ENCODE measurements at regions not wholly inside any gene's neighbourhood (a gene's known extent, or its start where the extent isn't known, plus 50 kb on each side); places are given as distances from the start of the nearest gene placed in this dataset.

- ChIA-PET CTCF (no interaction called here), POLR2A (no interaction called here)
- intact Hi-C loops (cut with micrococcal nuclease; ENCODE audit: unreplicated experiment) (no loop called here), in situ Hi-C loops (cut with HindIII; ENCODE audit: low pct_unique_long_range_greater_than_20kb, low sequenced_read_pairs) (no loop called here)
- Histone ChIP-seq H3K27ac (ENCODE audit: low read length) (no peak overlapping the region), H3K36me3 (ENCODE audit: control insufficient read depth, insufficient read depth, low read length) (no peaks in the 10 kb centered on the region), H3K9me3 (ENCODE audit: control insufficient read depth, insufficient read depth, low read depth, low read length) (no peaks in the 10 kb centered on the region), H3K4me1 (ENCODE audit: control insufficient read depth, insufficient read depth, low read length) (no peaks in the 10 kb centered on the region), H3K27me3 (ENCODE audit: control insufficient read depth, insufficient read depth, low read length) (no peaks in the 10 kb centered on the region), H3K4me3 (ENCODE audit: low read depth in 2 of 2, low read length in 2 of 2) (no peak overlapping the region)
- no TSS peak for BruUV-seq (replicated peaks)
- DNase-seq (ENCODE audit: low read depth, low spot score), result no peak
- TF ChIP-seq CTCF (IDR thresholded peaks at IDR 0.05), result no peak
- TF ChIP-seq, protein P1, sequence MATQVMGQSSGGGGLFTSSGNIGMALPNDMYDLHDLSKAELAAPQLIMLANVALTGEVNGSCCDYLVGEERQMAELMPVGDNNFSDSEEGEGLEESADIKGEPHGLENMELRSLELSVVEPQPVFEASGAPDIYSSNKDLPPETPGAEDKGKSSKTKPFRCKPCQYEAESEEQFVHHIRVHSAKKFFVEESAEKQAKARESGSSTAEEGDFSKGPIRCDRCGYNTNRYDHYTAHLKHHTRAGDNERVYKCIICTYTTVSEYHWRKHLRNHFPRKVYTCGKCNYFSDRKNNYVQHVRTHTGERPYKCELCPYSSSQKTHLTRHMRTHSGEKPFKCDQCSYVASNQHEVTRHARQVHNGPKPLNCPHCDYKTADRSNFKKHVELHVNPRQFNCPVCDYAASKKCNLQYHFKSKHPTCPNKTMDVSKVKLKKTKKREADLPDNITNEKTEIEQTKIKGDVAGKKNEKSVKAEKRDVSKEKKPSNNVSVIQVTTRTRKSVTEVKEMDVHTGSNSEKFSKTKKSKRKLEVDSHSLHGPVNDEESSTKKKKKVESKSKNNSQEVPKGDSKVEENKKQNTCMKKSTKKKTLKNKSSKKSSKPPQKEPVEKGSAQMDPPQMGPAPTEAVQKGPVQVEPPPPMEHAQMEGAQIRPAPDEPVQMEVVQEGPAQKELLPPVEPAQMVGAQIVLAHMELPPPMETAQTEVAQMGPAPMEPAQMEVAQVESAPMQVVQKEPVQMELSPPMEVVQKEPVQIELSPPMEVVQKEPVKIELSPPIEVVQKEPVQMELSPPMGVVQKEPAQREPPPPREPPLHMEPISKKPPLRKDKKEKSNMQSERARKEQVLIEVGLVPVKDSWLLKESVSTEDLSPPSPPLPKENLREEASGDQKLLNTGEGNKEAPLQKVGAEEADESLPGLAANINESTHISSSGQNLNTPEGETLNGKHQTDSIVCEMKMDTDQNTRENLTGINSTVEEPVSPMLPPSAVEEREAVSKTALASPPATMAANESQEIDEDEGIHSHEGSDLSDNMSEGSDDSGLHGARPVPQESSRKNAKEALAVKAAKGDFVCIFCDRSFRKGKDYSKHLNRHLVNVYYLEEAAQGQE (IDR thresholded peaks at IDR 0.05; ENCODE audit: insufficient read depth in 1 of 2, low read depth in 2 of 2, low read length in 1 of 2), result no peak
- TF ChIP-seq POLR2AphosphoS5 (IDR thresholded peaks at IDR 0.05; ENCODE audit: low read depth, low read length), result no peak
- no peak for TF ChIP-seq SIN3A (IDR thresholded peaks at IDR 0.05; ENCODE audit: borderline replicate concordance, insufficient read depth, low read depth, low read length)
- no peak for TF ChIP-seq TCF7L2 (IDR thresholded peaks at IDR 0.05; ENCODE audit: low read depth, low read length)
- ATAC-seq, result no peak
These were observed 194.2 kb upstream of the SMC2 start for GRCh38 chr9:103899866-103900265.

DNA sequence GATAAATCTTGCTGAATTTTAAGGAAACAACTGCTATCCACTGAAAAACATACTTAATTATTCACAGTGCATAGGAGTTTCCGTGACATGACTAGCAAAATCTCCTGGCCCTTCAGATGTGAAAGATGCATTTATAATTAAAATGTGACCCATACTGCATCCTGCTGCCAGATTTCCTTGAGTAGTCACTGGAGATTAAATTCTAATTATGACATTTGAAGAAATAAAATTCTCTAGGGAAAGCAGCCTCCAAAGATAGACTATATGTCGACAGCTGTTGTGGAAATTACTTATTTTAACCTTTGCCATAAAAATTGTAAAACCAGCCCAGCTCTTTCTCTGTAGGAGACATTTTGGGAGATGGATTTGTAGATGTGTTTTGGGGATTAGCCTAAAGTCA lies 193.6 kb upstream of the SMC2 start:
- intact Hi-C loops (cut with micrococcal nuclease; ENCODE audit: unreplicated experiment), result no loop called here
- CTCF ChIA-PET, result no interaction called here
- in situ Hi-C loops (cut with HindIII; ENCODE audit: low pct_unique_long_range_greater_than_20kb, low sequenced_read_pairs), result no loop called here
- POLR2A ChIA-PET, result no interaction called here
- ATAC-seq (no peak), DNase-seq (ENCODE audit: low read depth, low spot score) (no peak)
- Histone ChIP-seq H3K36me3 (ENCODE audit: control insufficient read depth, insufficient read depth, low read length) (no peaks in the 10 kb centered on the region), H3K27me3 (ENCODE audit: control insufficient read depth, insufficient read depth, low read length) (no peaks in the 10 kb centered on the region), H3K27ac (ENCODE audit: low read length) (no peak overlapping the region), H3K4me1 (ENCODE audit: control insufficient read depth, insufficient read depth, low read length) (no peaks in the 10 kb centered on the region), H3K9me3 (ENCODE audit: control insufficient read depth, insufficient read depth, low read depth, low read length) (no peaks in the 10 kb centered on the region), H3K4me3 (ENCODE audit: low read depth in 2 of 2, low read length in 2 of 2) (no peak overlapping the region)
- no TSS peak for BruUV-seq (replicated peaks)
- TF ChIP-seq, protein P1 (IDR thresholded peaks at IDR 0.05; ENCODE audit: insufficient read depth in 1 of 2, low read depth in 2 of 2, low read length in 1 of 2), result no peak
- TF ChIP-seq SIN3A (IDR thresholded peaks at IDR 0.05; ENCODE audit: borderline replicate concordance, insufficient read depth, low read depth, low read length), result no peak
- no peak for TF ChIP-seq TCF7L2 (IDR thresholded peaks at IDR 0.05; ENCODE audit: low read depth, low read length)
- no peak for TF ChIP-seq POLR2AphosphoS5 (IDR thresholded peaks at IDR 0.05; ENCODE audit: low read depth, low read length)
- no peak for TF ChIP-seq CTCF (IDR thresholded peaks at IDR 0.05)
